Mesodermal cell (in vitro differentiated cells): ENCODE measurements at regions not wholly inside any gene's neighbourhood (a gene's known extent, or its start where the extent isn't known, plus 50 kb on each side); places are given as distances from the start of the nearest gene placed in this dataset.

Experiments
- H3K27ac ChIP-seq: 2 replicates; pipeline ENCODE4 v1.7.0; 2013; ENCODE audit warnings: mild to moderate bottlenecking, low read depth, low read length, moderate library complexity; ENCODE audit not compliant: severe bottlenecking
- H3K36me3 ChIP-seq: 2 replicates; pipeline ENCODE4 v1.7.1; 2013; ENCODE audit warnings: mild to moderate bottlenecking, low read length, moderate library complexity; ENCODE audit not compliant: control insufficient read depth, insufficient read depth
- H3K4me1 ChIP-seq: one replicate; pipeline ENCODE4 v1.7.1; 2013; ENCODE audit warnings: mild to moderate bottlenecking, low read length; ENCODE audit not compliant: insufficient read depth, control insufficient read depth, poor library complexity, severe bottlenecking
- H3K4me3 ChIP-seq: 2 replicates; pipeline ENCODE4 v1.7.0; 2013; ENCODE audit warnings: low read length, control low read depth, mild to moderate bottlenecking; ENCODE audit not compliant: insufficient read depth, poor library complexity, severe bottlenecking; ENCODE audit errors: extremely low read depth
- H3K9me3 ChIP-seq: 2 replicates; pipeline ENCODE4 v1.7.1; 2013; ENCODE audit warnings: mild to moderate bottlenecking, low read length, moderate library complexity; ENCODE audit not compliant: control insufficient read depth
- WGBS, 2 experiments: methylation state at CpG; one replicate each; pipeline ENCODE4 v1.1.5; 2013; ENCODE audit warnings: missing lambda C conversion rate in 2 of 2; ENCODE audit not compliant: insufficient coverage in 2 of 2; 5-methylcytosine and 5-hydroxymethylcytosine counted together

DNA sequence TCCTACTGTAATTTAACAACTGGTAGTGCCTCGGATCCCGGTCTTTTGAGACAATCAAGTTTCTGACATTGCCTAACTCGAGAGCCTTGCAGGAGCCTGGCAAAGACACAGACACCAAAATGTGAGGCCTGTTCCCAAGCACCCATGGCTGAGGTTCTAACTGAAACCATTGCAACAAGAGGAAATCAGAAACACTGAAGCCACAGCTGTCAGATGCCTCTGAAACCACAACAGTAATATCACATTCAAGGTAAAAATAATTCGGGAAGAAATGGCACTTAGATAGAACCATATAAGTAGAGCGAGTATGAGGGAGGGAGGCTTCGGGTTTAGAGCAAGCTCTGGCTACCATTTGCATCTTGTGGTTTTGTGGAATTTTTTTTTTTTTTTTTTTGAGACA, 285.9 kb downstream of the FBXO15 start:
- no peak overlapping the region for H3K4me3 ChIP-seq
- WGBS, 2 experiments: 74 to 95% methylated on average over 3 to 6 of the region's 6 CpGs
- H3K9me3 ChIP-seq: no peaks in the 10 kb centered on the region
- H3K36me3 ChIP-seq: no peaks in the 10 kb centered on the region
- no peak overlapping the region for H3K27ac ChIP-seq
- H3K4me1 ChIP-seq: no peaks in the 10 kb centered on the region

- no peaks in the 10 kb centered on the region for H3K4me1 ChIP-seq
- H3K27ac ChIP-seq: no peak overlapping the region
- H3K36me3 ChIP-seq: no peaks in the 10 kb centered on the region
- no peak overlapping the region for H3K4me3 ChIP-seq
- WGBS, 2 experiments: 95 to 100% methylated on average over 6 to 7 of the region's 9 CpGs
- no peaks in the 10 kb centered on the region for H3K9me3 ChIP-seq
These were observed 287.7 kb downstream of the FBXO15 start for GRCh38 chr18:73859837-73860397.

- Histone ChIP-seq H3K9me3 (no peaks in the 10 kb centered on the region), H3K36me3 (no peaks in the 10 kb centered on the region), H3K4me3 (no peak overlapping the region), H3K27ac (no peak overlapping the region), H3K4me1 (peaks cover 14% of the 10 kb centered on the region)
- 89 to 92% methylated on average over 5 to 8 of the region's 10 CpGs for WGBS, 2 experiments
These were observed 294.7 kb downstream of the FBXO15 start for GRCh38 chr18:73852789-73853549.

- peaks cover 14% of the 10 kb centered on the region for H3K4me1 ChIP-seq
- no peak overlapping the region for H3K27ac ChIP-seq
- no peak overlapping the region for H3K4me3 ChIP-seq
- H3K9me3 ChIP-seq: no peaks in the 10 kb centered on the region
- no peaks in the 10 kb centered on the region for H3K36me3 ChIP-seq
- 80 to 94% methylated on average over 1 to 2 of the region's 5 CpGs for WGBS, 2 experiments
These were observed 296.9 kb downstream of the FBXO15 start for GRCh38 chr18:73850782-73851181.

GRCh38 chr18:73848656-73849055, 299.0 kb downstream of the FBXO15 start:
- no peak overlapping the region for H3K4me3 ChIP-seq
- H3K27ac ChIP-seq: no peak overlapping the region
- H3K4me1 ChIP-seq: peaks cover 17% of the 10 kb centered on the region
- H3K36me3 ChIP-seq: no peaks in the 10 kb centered on the region
- no peaks in the 10 kb centered on the region for H3K9me3 ChIP-seq

DNA sequence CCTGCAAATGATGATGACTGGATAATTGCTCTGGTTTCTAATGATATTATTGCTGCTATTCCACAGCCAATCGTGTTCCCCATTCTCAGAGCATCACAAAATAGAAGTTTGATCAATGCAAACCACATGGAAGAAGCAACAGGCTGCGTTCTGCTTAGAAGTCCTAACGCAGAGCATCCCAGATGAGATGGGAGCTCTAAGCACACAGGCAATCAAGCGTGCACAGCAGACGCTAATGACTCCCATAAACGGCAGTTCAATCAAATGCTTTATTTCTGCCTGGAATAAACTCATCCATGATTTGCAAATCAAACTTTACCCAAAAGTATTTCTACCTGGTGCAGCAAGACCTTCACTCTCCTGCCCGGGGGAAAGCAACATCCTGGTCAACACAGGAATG, 304.2 kb downstream of the FBXO15 start:
- 83 to 93% methylated on average over 6 of the region's 7 CpGs for WGBS, 2 experiments

GRCh38 chr18:73842795-73843394, 304.7 kb downstream of the FBXO15 start:
- H3K9me3 ChIP-seq: no peaks in the 10 kb centered on the region
- H3K4me1 ChIP-seq: peaks cover 7% of the 10 kb centered on the region
- no peak overlapping the region for H3K27ac ChIP-seq
- no peak overlapping the region for H3K4me3 ChIP-seq
- 26 to 35% methylated on average over 4 to 7 of the region's 10 CpGs for WGBS, 2 experiments
- no peaks in the 10 kb centered on the region for H3K36me3 ChIP-seq

More for the DNA sequence above, 304.2 kb downstream of the FBXO15 start:
- Histone ChIP-seq H3K9me3 (no peaks in the 10 kb centered on the region), H3K4me3 (no peak overlapping the region), H3K4me1 (peaks cover 8% of the 10 kb centered on the region), H3K36me3 (no peaks in the 10 kb centered on the region), H3K27ac (no peak overlapping the region)

GRCh38 chr18:73841661-73842060, 306.0 kb downstream of the FBXO15 start:
- no CpG with 5 or more reads among the region's 1 CpG for WGBS, 2 experiments
- no peak overlapping the region for H3K4me3 ChIP-seq
- no peaks in the 10 kb centered on the region for H3K36me3 ChIP-seq
- peaks cover 7% of the 10 kb centered on the region for H3K4me1 ChIP-seq
- H3K9me3 ChIP-seq: no peaks in the 10 kb centered on the region
- H3K27ac ChIP-seq: no peak overlapping the region

DNA sequence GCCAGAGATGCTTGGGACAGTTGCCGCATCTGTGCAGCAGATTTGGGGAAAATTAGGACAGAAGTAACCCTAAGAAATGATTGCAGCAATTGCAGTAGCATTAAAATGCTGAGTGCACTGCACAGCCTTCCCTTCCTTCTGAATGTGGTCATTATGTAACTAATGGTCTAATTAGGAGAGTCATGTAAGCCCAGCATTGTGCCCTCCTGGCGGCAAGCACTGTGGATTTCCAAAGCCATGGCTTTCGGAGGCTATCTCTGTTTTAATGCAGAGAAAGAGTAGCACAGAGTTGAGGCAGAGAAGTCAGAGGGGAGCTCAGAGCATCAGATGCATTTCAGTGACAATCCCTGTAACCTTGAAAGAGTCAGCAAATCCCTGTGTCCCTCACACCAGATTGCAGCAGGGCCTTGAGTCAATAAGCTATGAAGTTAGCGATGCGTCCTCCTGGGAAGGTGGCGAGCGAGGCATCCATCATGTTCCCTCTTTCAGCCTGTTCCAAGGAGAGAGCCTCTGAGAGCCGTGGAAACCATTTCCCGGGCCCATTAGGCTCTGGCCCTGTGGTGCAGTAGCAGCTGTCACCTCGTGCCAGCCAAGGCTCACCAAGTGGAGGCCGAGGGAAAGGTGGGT, 307.2 kb downstream of the FBXO15 start:
- Histone ChIP-seq H3K4me3 (no peak overlapping the region), H3K4me1 (peaks cover 6% of the 10 kb centered on the region), H3K9me3 (no peaks in the 10 kb centered on the region), H3K36me3 (no peaks in the 10 kb centered on the region), H3K27ac (no peak overlapping the region)
- 90 to 97% methylated on average over 9 to 10 of the region's 11 CpGs for WGBS, 2 experiments

GRCh38 chr18:73839441-73839840, 308.2 kb downstream of the FBXO15 start:
- no peaks in the 10 kb centered on the region for H3K9me3 ChIP-seq
- peaks cover 5% of the 10 kb centered on the region for H3K4me1 ChIP-seq
- H3K4me3 ChIP-seq: no peak overlapping the region
- WGBS, 2 experiments: 90 to 100% methylated on average over 4 of the region's 4 CpGs
- no peaks in the 10 kb centered on the region for H3K36me3 ChIP-seq
- no peak overlapping the region for H3K27ac ChIP-seq

DNA sequence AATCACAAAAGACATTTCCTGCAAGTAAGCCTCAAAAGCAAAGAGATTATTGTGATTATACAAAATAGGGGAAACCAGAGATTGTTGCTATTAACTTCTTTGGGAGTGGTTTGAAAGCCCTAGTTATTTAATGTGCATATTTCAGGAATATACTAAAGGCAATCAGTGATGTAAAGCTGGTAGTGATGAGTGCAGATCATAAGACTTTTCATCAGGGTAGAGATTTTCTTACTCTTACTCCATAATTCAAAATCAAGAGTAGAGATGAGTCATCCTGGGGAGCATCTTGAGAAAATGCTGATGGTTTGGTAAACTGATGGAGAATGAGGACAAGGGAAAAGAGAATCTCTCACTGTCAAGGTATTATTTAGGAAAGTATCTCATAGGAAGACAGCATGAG, 309.5 kb downstream of the FBXO15 start:
- no peaks in the 10 kb centered on the region for H3K36me3 ChIP-seq
- H3K9me3 ChIP-seq: no peaks in the 10 kb centered on the region
- H3K4me3 ChIP-seq: no peak overlapping the region
- H3K27ac ChIP-seq: no peak overlapping the region
- H3K4me1 ChIP-seq: peaks cover 5% of the 10 kb centered on the region
